Spleen (tissue), 7 donors: ENCODE measurements at regions not wholly inside any gene's neighbourhood (a gene's known extent, or its start where the extent isn't known, plus 50 kb on each side); places are given as distances from the start of the nearest gene placed in this dataset.

Source experiments
- POLR2AphosphoS5 ChIP-seq, 3 donors: sonication (generic); formaldehyde crosslinking; IDR thresholded peaks; one replicate each; pipeline ENCODE4 v1.5.1; 2017; ENCODE audit warnings: antibody characterized with exemption in 3 of 3
- TF ChIP-seq, protein P1 (sequence below), 11 experiments: fragments of 200-600 bp in 7 of 11; fragments of 450-650 bp in 4 of 11; sonication (generic) in 4 of 11; IDR thresholded peaks in 8 of 11; conservative IDR thresholded peaks in 3 of 11; 1 replicate in 7 of 11; 2 replicates in 4 of 11; pipeline versions ENCODE4 v1.4.0 to v1.8.0; 2016 to 2021; ENCODE audit warnings: antibody characterized with exemption in 11 of 11, inconsistent platforms in 4 of 11, mild to moderate bottlenecking in 1 of 11
- donor health status: DM: no; HTN: no; CAD: no; lungs with moderate emphysema.
- donor health status: DM: no; HTN: no; CAD: no.
- donor health status: DM: no; HTN: no; CAD: no.

- TF ChIP-seq, protein P1, sequence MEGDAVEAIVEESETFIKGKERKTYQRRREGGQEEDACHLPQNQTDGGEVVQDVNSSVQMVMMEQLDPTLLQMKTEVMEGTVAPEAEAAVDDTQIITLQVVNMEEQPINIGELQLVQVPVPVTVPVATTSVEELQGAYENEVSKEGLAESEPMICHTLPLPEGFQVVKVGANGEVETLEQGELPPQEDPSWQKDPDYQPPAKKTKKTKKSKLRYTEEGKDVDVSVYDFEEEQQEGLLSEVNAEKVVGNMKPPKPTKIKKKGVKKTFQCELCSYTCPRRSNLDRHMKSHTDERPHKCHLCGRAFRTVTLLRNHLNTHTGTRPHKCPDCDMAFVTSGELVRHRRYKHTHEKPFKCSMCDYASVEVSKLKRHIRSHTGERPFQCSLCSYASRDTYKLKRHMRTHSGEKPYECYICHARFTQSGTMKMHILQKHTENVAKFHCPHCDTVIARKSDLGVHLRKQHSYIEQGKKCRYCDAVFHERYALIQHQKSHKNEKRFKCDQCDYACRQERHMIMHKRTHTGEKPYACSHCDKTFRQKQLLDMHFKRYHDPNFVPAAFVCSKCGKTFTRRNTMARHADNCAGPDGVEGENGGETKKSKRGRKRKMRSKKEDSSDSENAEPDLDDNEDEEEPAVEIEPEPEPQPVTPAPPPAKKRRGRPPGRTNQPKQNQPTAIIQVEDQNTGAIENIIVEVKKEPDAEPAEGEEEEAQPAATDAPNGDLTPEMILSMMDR (IDR thresholded peaks at IDR 0.05 in 8 of 11, conservative IDR thresholded peaks at IDR 0.05 in 3 of 11), result no peak
- no peak for TF ChIP-seq POLR2AphosphoS5 (IDR thresholded peaks at IDR 0.05)
These were observed 91.4 kb upstream of the FLRT2 start for GRCh38 chr14:85438481-85438942.
